IMR-90 (cell line): ENCODE measurements at regions not wholly inside any gene's neighbourhood (a gene's known extent, or its start where the extent isn't known, plus 50 kb on each side); places are given as distances from the start of the nearest gene placed in this dataset.

Experiments
- ATAC-seq: fragments of 200-7000 bp; cut with Tn5 transposase; 2 replicates; pipeline ENCODE4 v1.9.1; 2020; ENCODE audit warnings: low read depth, mild to moderate bottlenecking, moderate library complexity
- BruUV-seq: library from RNA; stranded (reverse); fragments of 400-500 nt; replicated peaks from 2 replicates; lab custom pipeline; 2021; lab: Mats Ljungman, UMichigan
- CTCF ChIA-PET: fragments of 300-600 bp; formaldehyde crosslinking; extraction: SDS; loops from one replicate; lab custom pipeline; 2021; ENCODE audit warnings: antibody characterized with exemption; lab: Yijun Ruan, JAX
- POLR2A ChIA-PET: fragments of 300-600 bp; sonication (Branson Sonifier 250); formaldehyde crosslinking; loops from one replicate; lab custom pipeline; 2022; ENCODE audit warnings: antibody characterized with exemption; ENCODE audit not compliant: unreplicated experiment; lab: Charles Lee
- DNase-seq: peaks from one replicate; pipeline ENCODE4 v3.0.0; 2013
- H2AFZ ChIP-seq: replicated peaks from 2 replicates; pipeline ENCODE3; 2013; ENCODE audit warnings: low read length, mild to moderate bottlenecking; ENCODE audit not compliant: poor library complexity
- H2AK5ac ChIP-seq: 2 replicates; pipeline ENCODE4 v1.6.1; 2013; ENCODE audit warnings: low read depth, low read length, inconsistent platforms
- H2AK9ac ChIP-seq: replicated peaks from 2 replicates; pipeline ENCODE3; 2013; ENCODE audit warnings: mild to moderate bottlenecking, low read depth, low read length, moderate library complexity; ENCODE audit not compliant: poor library complexity
- H2BK120ac ChIP-seq: 2 replicates; pipeline ENCODE4 v1.6.1; 2013; ENCODE audit warnings: low read depth, low read length, inconsistent platforms
- H2BK15ac ChIP-seq: 3 replicates; pipeline ENCODE4 v1.6.1; 2013; ENCODE audit warnings: low read depth, low read length, inconsistent platforms
- H2BK20ac ChIP-seq: 2 replicates; pipeline ENCODE4 v1.6.1; 2013; ENCODE audit warnings: low read depth, mild to moderate bottlenecking, inconsistent platforms, low read length, moderate library complexity
- H2BK5ac ChIP-seq: 2 replicates; pipeline ENCODE4 v1.6.1; 2013; ENCODE audit warnings: mild to moderate bottlenecking, low read depth, low read length, inconsistent platforms; ENCODE audit not compliant: poor library complexity, severe bottlenecking
- H3K14ac ChIP-seq: replicated peaks from 2 replicates; pipeline ENCODE4 v1.6.1; 2013; ENCODE audit warnings: low read depth, low read length, inconsistent platforms
- H3K18ac ChIP-seq: 2 replicates; pipeline ENCODE4 v1.6.1; 2013; ENCODE audit warnings: low read depth, low read length, control low read depth
- H3K23ac ChIP-seq: 2 replicates; pipeline ENCODE4 v1.6.1; 2013; ENCODE audit warnings: low read depth, low read length, inconsistent platforms
- H3K27ac ChIP-seq: 2 replicates; pipeline ENCODE4 v1.5.1; 2013; ENCODE audit warnings: mild to moderate bottlenecking, control low read depth, low read length; ENCODE audit not compliant: insufficient read depth
- H3K27me3 ChIP-seq: 2 replicates; pipeline ENCODE4 v1.6.1; 2013; ENCODE audit warnings: low read length; ENCODE audit not compliant: control insufficient read depth, insufficient read depth
- H3K36me3 ChIP-seq: 2 replicates; pipeline ENCODE4 v1.6.1; 2013; ENCODE audit warnings: low read length, mixed read lengths; ENCODE audit not compliant: control insufficient read depth, insufficient read depth
- H3K4ac ChIP-seq: 2 replicates; pipeline ENCODE4 v1.6.1; 2013; ENCODE audit warnings: low read depth, low read length, inconsistent platforms
- H3K4me1 ChIP-seq: 2 replicates; pipeline ENCODE4 v1.6.1; 2013; ENCODE audit warnings: low read length, mixed read lengths; ENCODE audit not compliant: control insufficient read depth, insufficient read depth
- H3K4me2 ChIP-seq: 2 replicates; pipeline ENCODE4 v1.6.1; 2013; ENCODE audit warnings: low read depth, mild to moderate bottlenecking, control low read depth, low read length, moderate library complexity
- H3K4me3 ChIP-seq: 2 replicates; pipeline ENCODE4 v1.5.1; 2013; ENCODE audit warnings: low read depth, mild to moderate bottlenecking, control low read depth, low read length, moderate library complexity; ENCODE audit not compliant: insufficient read depth
- H3K56ac ChIP-seq: 2 replicates; pipeline ENCODE4 v1.6.1; 2013; ENCODE audit warnings: low read length, inconsistent platforms; ENCODE audit not compliant: insufficient read depth; ENCODE audit errors: extremely low read depth
- H3K79me1 ChIP-seq, 2 experiments: 2 replicates each; pipeline ENCODE4 v1.6.1; 2013; ENCODE audit warnings: low read length in 2 of 2, inconsistent platforms in 1 of 2, low read depth in 1 of 2
- H3K9ac ChIP-seq: 2 replicates; pipeline ENCODE4 v1.6.1; 2013; ENCODE audit warnings: low read depth, low read length, control low read depth
- H3K9me1 ChIP-seq: 2 replicates; pipeline ENCODE4 v1.6.1; 2013; ENCODE audit warnings: low read length, inconsistent platforms; ENCODE audit not compliant: insufficient read depth
- H3K9me3 ChIP-seq: 2 replicates; pipeline ENCODE4 v1.6.1; 2013; ENCODE audit warnings: low read length; ENCODE audit not compliant: control insufficient read depth, insufficient read depth
- H4K20me1 ChIP-seq: 2 replicates; pipeline ENCODE4 v1.6.1; 2013; ENCODE audit warnings: low read length, inconsistent platforms; ENCODE audit not compliant: insufficient read depth
- H4K5ac ChIP-seq: 2 replicates; pipeline ENCODE4 v1.6.1; 2013; ENCODE audit warnings: mild to moderate bottlenecking, low read depth, low read length, control low read depth
- H4K8ac ChIP-seq, 2 experiments: 2 replicates each; pipeline ENCODE4 v1.6.1; 2013; ENCODE audit warnings: low read depth in 2 of 2, low read length in 2 of 2, control low read depth in 1 of 2, inconsistent platforms in 1 of 2
- H4K91ac ChIP-seq: 2 replicates; pipeline ENCODE4 v1.6.1; 2013; ENCODE audit warnings: low read depth, low read length, inconsistent platforms; ENCODE audit not compliant: insufficient read depth
- CEBPB ChIP-seq: IDR thresholded peaks from 2 replicates; pipeline ENCODE4 v1.6.1; 2012; ENCODE audit warnings: low read depth, low read length, improper control_type of control experiment
- CHD1 ChIP-seq: IDR thresholded peaks from 2 replicates; pipeline ENCODE4 v1.6.1; 2012; ENCODE audit warnings: low read depth, low read length, improper control_type of control experiment
- MXI1 ChIP-seq: IDR thresholded peaks from 2 replicates; pipeline ENCODE4 v1.6.1; 2012; ENCODE audit warnings: low read depth, mild to moderate bottlenecking, low read length, moderate library complexity, borderline replicate concordance
- RAD21 ChIP-seq: IDR thresholded peaks from 2 replicates; pipeline ENCODE4 v1.6.1; 2012; ENCODE audit warnings: low read length, improper control_type of control experiment
- SMC3 ChIP-seq: fragments of 150-350 bp; IDR thresholded peaks from 2 replicates; pipeline ENCODE4 v1.6.1; 2016; ENCODE audit warnings: low read depth, mild to moderate bottlenecking, antibody characterized with exemption, low read length, moderate library complexity
- WGBS, 2 experiments: methylation state at CpG; one replicate each; pipeline versions ENCODE4 v1.1.5 to v1.1.7; 2013; ENCODE audit warnings: missing lambda C conversion rate in 2 of 2; ENCODE audit not compliant: insufficient read length in 1 of 2; ENCODE audit errors: extremely low coverage in 2 of 2; 5-methylcytosine and 5-hydroxymethylcytosine counted together
- dilution Hi-C: fragments of 300-500 bp; cut with HindIII; formaldehyde crosslinking; loops from one replicate; pipeline ENCODE4 v1.14.3; 2018; ENCODE audit warnings: low sequenced_read_pairs; ENCODE audit not compliant: unreplicated experiment
- in situ Hi-C: fragments of 300-500 bp; cut with MboI; formaldehyde crosslinking; loops from 3 replicates; pipeline ENCODE4 v1.14.3; 2019; ENCODE audit warnings: low sequenced_read_pairs, inconsistent platforms, mixed read lengths
- intact Hi-C: fragments of 100-400 bp; cut with micrococcal nuclease; formaldehyde crosslinking; loops from 2 replicates; pipeline ENCODE4 v1.10.0; 2022

- no peaks in the 10 kb centered on the region; the same call in 1 of the 2 replicates for H3K9me1 ChIP-seq
- no peak overlapping the region; the same call in 1 of the 2 replicates for H2BK120ac ChIP-seq
- peak overlapping the region; percentile 62; the same call in 1 of the 2 replicates for H3K14ac ChIP-seq
- TF ChIP-seq MXI1 (no peak), CEBPB (peak; percentile 34; the same call in 1 of the 2 replicates), CHD1 (no peak), SMC3 (no peak), RAD21 (no peak)
- H2AK9ac ChIP-seq, result no peak overlapping the region
- dilution Hi-C loops (no loop called here), in situ Hi-C loops (no loop called here), intact Hi-C loops (no loop called here)
- no peak overlapping the region for H4K91ac ChIP-seq
- H3K4ac ChIP-seq, result no peak overlapping the region
- ATAC-seq (no peak), DNase-seq (no peak)
- H3K4me1 ChIP-seq, result peaks cover 7% of the 10 kb centered on the region
- H3K36me3 ChIP-seq, result no peaks in the 10 kb centered on the region
- H3K4me2 ChIP-seq, result no peak overlapping the region
- no TSS peak for BruUV-seq
- no peaks in the 10 kb centered on the region for H4K20me1 ChIP-seq
- H3K9ac ChIP-seq, result no peak overlapping the region
- no peak overlapping the region for H2BK5ac ChIP-seq
- peak overlapping the region; percentile 12; the same call in 1 of the 3 replicates for H2BK15ac ChIP-seq
- H2AFZ ChIP-seq, result peak overlapping the region; percentile 38
- H3K56ac ChIP-seq, result no peak overlapping the region
- H4K5ac ChIP-seq, result no peak overlapping the region
- H2AK5ac ChIP-seq, result 0 out of 2 replicates have a peak overlapping the region, but pooled peaks have one; percentile 10
- no peak overlapping the region for H3K27ac ChIP-seq
- H3K18ac ChIP-seq, result 0 out of 2 replicates have a peak overlapping the region, but pooled peaks have one; percentile 9
- H3K27me3 ChIP-seq, result no peaks in the 10 kb centered on the region
- 0 out of 2 replicates have a peak overlapping the region, but pooled peaks have one; percentile 16 for H2BK20ac ChIP-seq
- no CpG with 5 or more reads among the region's 4 CpGs for WGBS, 2 experiments
- ChIA-PET CTCF (no interaction called here), POLR2A (no interaction called here)
- H4K8ac ChIP-seq, result no peak overlapping the region
- H3K4me3 ChIP-seq, result no peak overlapping the region
- H3K23ac ChIP-seq, result no peak overlapping the region
- no peaks in the 10 kb centered on the region for H3K9me3 ChIP-seq
- no peaks in the 10 kb centered on the region for H3K79me1 ChIP-seq
These were observed 451.0 kb upstream of the MARCKS start for GRCh38 chr6:113406048-113406695.
